Psoas muscle (tissue), 7 donors: ENCODE measurements at regions not wholly inside any gene's neighbourhood (a gene's known extent, or its start where the extent isn't known, plus 50 kb on each side); places are given as distances from the start of the nearest gene placed in this dataset.

Source experiments
- ATAC-seq, 4 donors: fragments of 200-7000 bp; cut with Tn5 transposase; one replicate each; pipeline ENCODE4 v1.9.1; 2020; ENCODE audit warnings: moderate library complexity in 3 of 4, mild to moderate bottlenecking in 2 of 4
- DNase-seq, 2 donors: peaks; one replicate each; pipeline ENCODE4 v3.0.0-alpha.2; 2020
- H3K27ac ChIP-seq: fragments of 200-600 bp; one replicate; pipeline ENCODE4 v1.8.0; 2022
- H3K27me3 ChIP-seq, 3 donors: fragments of 200-600 bp in 1 of 3; one replicate each; pipeline versions ENCODE4 v1.6.1 to v1.8.0; 2013 to 2022; ENCODE audit warnings: low read length in 2 of 3, mild to moderate bottlenecking in 2 of 3, moderate library complexity in 1 of 3; ENCODE audit not compliant: insufficient read depth in 3 of 3
- H3K36me3 ChIP-seq, 2 donors: fragments of 200-600 bp in 1 of 2; one replicate each; pipeline versions ENCODE4 v1.6.1 to v1.8.0; 2013 to 2022; ENCODE audit warnings: low read depth in 1 of 2, mild to moderate bottlenecking in 1 of 2, moderate library complexity in 1 of 2; ENCODE audit not compliant: insufficient read depth in 1 of 2
- H3K4me1 ChIP-seq: fragments of 200-600 bp; one replicate; pipeline ENCODE4 v1.8.0; 2022
- H3K4me3 ChIP-seq: fragments of 200-600 bp; one replicate; pipeline ENCODE4 v1.8.0; 2022; ENCODE audit warnings: mild to moderate bottlenecking
- H3K9me3 ChIP-seq: fragments of 200-600 bp; one replicate; pipeline ENCODE4 v1.8.0; 2022
- CTCF ChIP-seq: fragments of 200-600 bp; IDR thresholded peaks from one replicate; pipeline ENCODE4 v1.8.0; 2022; ENCODE audit warnings: antibody characterized with exemption
- WGBS, 3 donors: extraction: QIAGEN DNeasy Blood & Tissue Kit; methylation state at CpG; one replicate each; pipeline versions ENCODE4 v1.1.6 to v1.1.7; 2013; 5-methylcytosine and 5-hydroxymethylcytosine counted together
- intact Hi-C, 2 donors: fragments of 100-400 bp; cut with DNase I; formaldehyde crosslinking; loops; one replicate each; pipeline versions ENCODE4 v1.11.0 to v1.14.2; 2022
- donor health status: healthy with polysubstance abuse.
- donor health status: DM: no; HTN: no; CAD: no; lungs with moderate emphysema.
- donor health status: Bipolar disorder and iron deficiency.
- donor health status: healthy.
- donor health status: DM: yes; HTN: yes; CAD: no.
- donor health status: DM: no; HTN: no; CAD: no.
- donor health status: DM: yes; HTN: yes; CAD: no.

- Histone ChIP-seq H3K36me3 (no peaks in the 10 kb centered on the region), H3K4me3 (no peak overlapping the region), H3K27ac (no peak overlapping the region), H3K27me3 (no peaks in the 10 kb centered on the region), H3K4me1 (no peaks in the 10 kb centered on the region), H3K9me3 (no peaks in the 10 kb centered on the region)
- no peak for TF ChIP-seq CTCF
- 84 to 88% (median 86%) methylated on average over 4 of the region's 4 CpGs for WGBS, 3 donors
- intact Hi-C loops, result no loop called here
- no peak for DNase-seq
- no peak for ATAC-seq
Measured at GRCh38 chr12:127565241-127565640, 701.7 kb upstream of the TMEM132C start.

GRCh38 chr12:127567531-127567930 lies 699.4 kb upstream of the TMEM132C start:
- H3K9me3 ChIP-seq, result no peaks in the 10 kb centered on the region
- ATAC-seq, result no peak
- no peak for TF ChIP-seq CTCF
- no peaks in the 10 kb centered on the region for H3K36me3 ChIP-seq
- no peak for DNase-seq
- peaks cover 0 to 2% (median 0%) of the 10 kb centered on the region in 3 donors for H3K27me3 ChIP-seq
- 62 to 64% (median 63%) methylated on average over 2 of the region's 2 CpGs for WGBS, 3 donors
- intact Hi-C loops, result no loop called here
- H3K4me3 ChIP-seq, result no peak overlapping the region
- no peaks in the 10 kb centered on the region for H3K4me1 ChIP-seq
- no peak overlapping the region for H3K27ac ChIP-seq

GRCh38 chr12:127570387-127570786 lies 696.6 kb upstream of the TMEM132C start:
- Histone ChIP-seq H3K4me1 (no peaks in the 10 kb centered on the region), H3K27me3 (peaks cover 0 to 2% (median 0%) of the 10 kb centered on the region in 3 donors), H3K9me3 (no peaks in the 10 kb centered on the region), H3K36me3 (no peaks in the 10 kb centered on the region), H3K4me3 (no peak overlapping the region), H3K27ac (no peak overlapping the region)
- no peak for DNase-seq
- intact Hi-C loops, result no loop called here
- ATAC-seq, result no peak
- no peak for TF ChIP-seq CTCF

- no peak for DNase-seq
- no peak for TF ChIP-seq CTCF
- intact Hi-C loops, result no loop called here
Measured at GRCh38 chr12:127570793-127571360, 696.1 kb upstream of the TMEM132C start.

GRCh38 chr12:127571578-127571977 lies 695.4 kb upstream of the TMEM132C start:
- Histone ChIP-seq H3K9me3 (no peaks in the 10 kb centered on the region), H3K4me1 (no peaks in the 10 kb centered on the region), H3K27ac (no peak overlapping the region), H3K36me3 (no peaks in the 10 kb centered on the region), H3K4me3 (no peak overlapping the region), H3K27me3 (peaks cover 0 to 2% (median 0%) of the 10 kb centered on the region in 3 donors)
- WGBS, 3 donors, result 25 to 60% (median 35%) methylated on average over 3 of the region's 3 CpGs
- ATAC-seq (no peak), DNase-seq (no peak)
- no peak for TF ChIP-seq CTCF
- intact Hi-C loops, result no loop called here

More at GRCh38 chr12:127570793-127571360, 696.1 kb upstream of the TMEM132C start:
- H3K4me3 ChIP-seq, result no peak overlapping the region
- peaks cover 0 to 2% (median 0%) of the 10 kb centered on the region in 3 donors for H3K27me3 ChIP-seq
- no peaks in the 10 kb centered on the region for H3K9me3 ChIP-seq
- no peak for ATAC-seq
- no peak overlapping the region for H3K27ac ChIP-seq
- H3K4me1 ChIP-seq, result no peaks in the 10 kb centered on the region
- H3K36me3 ChIP-seq, result no peaks in the 10 kb centered on the region
- WGBS, 3 donors, result 24 to 28% (median 27%) methylated on average over 10 of the region's 10 CpGs
